ENCODE measurements at regions not wholly inside any gene's neighbourhood (a gene's known extent, or its start where the extent isn't known, plus 50 kb on each side); places are given as distances from the start of the nearest gene placed in this dataset.

- TF ChIP-seq POLR2AphosphoS5 (IDR thresholded peaks at IDR 0.05): no peak
- no peak for TF ChIP-seq CTCF (IDR thresholded peaks at IDR 0.05)
- TF ChIP-seq POLR2A (IDR thresholded peaks at IDR 0.05): no peak
These were observed 100.7 kb downstream of the ZIC4 start for GRCh38 chr3:147305533-147306250.

Data from suprapubic skin (tissue), 4 donors.